ENCODE measurements at regions not wholly inside any gene's neighbourhood (a gene's known extent, or its start where the extent isn't known, plus 50 kb on each side); places are given as distances from the start of the nearest gene placed in this dataset.
"Not testable (repeated sequence)": the region's sequence is repeated elsewhere in the genome, so short reads cannot be mapped to it uniquely, and the experiment has no call there.

GRCh38 chr1:157254183-157254582 lies 116.0 kb upstream of the ETV3 start:
- not testable (repeated sequence) for H3K27me3 ChIP-seq (replicated peaks)

GRCh38 chr1:157252473-157252872 lies 114.3 kb upstream of the ETV3 start:
- DNase-seq (ENCODE audit: low read depth in 1 of 2, low spot score in 2 of 2): peak; percentile 72 to 80
- Histone ChIP-seq H3K4me3 (no peak overlapping the region), H3K9me3 (replicated peaks) (no peaks in the 10 kb centered on the region), H3K27ac (peak overlapping the region; percentile 71), H3K4me1 (replicated peaks) (peaks cover 52% of the 10 kb centered on the region), H3K36me3 (no peaks in the 10 kb centered on the region), H3K27me3 (replicated peaks) (no peaks in the 10 kb centered on the region)

More at GRCh38 chr1:157254183-157254582, 116.0 kb upstream of the ETV3 start:
- peaks cover 43% of the 10 kb centered on the region for H3K4me1 ChIP-seq (replicated peaks)
- H3K4me3 ChIP-seq; H3K9me3 ChIP-seq (replicated peaks); DNase-seq (ENCODE audit: low read depth in 1 of 2, low spot score in 2 of 2); H3K27ac ChIP-seq; H3K36me3 ChIP-seq: not testable (repeated sequence)

GRCh38 chr1:157249739-157250138 lies 111.5 kb upstream of the ETV3 start:
- Histone ChIP-seq H3K9me3 (replicated peaks) (no peaks in the 10 kb centered on the region), H3K4me1 (replicated peaks) (peaks cover 59% of the 10 kb centered on the region), H3K4me3 (no peak overlapping the region), H3K27ac (peak overlapping the region; percentile 71), H3K27me3 (replicated peaks) (no peaks in the 10 kb centered on the region), H3K36me3 (no peaks in the 10 kb centered on the region)
- DNase-seq (ENCODE audit: low read depth in 1 of 2, low spot score in 2 of 2): no peak

- Histone ChIP-seq H3K27ac (peak overlapping the region; percentile 71), H3K27me3 (replicated peaks) (no peaks in the 10 kb centered on the region), H3K4me3 (no peak overlapping the region), H3K4me1 (replicated peaks) (peaks cover 59% of the 10 kb centered on the region), H3K9me3 (replicated peaks) (no peaks in the 10 kb centered on the region), H3K36me3 (no peaks in the 10 kb centered on the region)
- DNase-seq (ENCODE audit: low read depth in 1 of 2, low spot score in 2 of 2): peak; percentile 73 to 93
Observed at GRCh38 chr1:157249326-157249725, 111.1 kb upstream of the ETV3 start.

GRCh38 chr1:157247764-157248049 lies 109.5 kb upstream of the ETV3 start:
- DNase-seq (ENCODE audit: low read depth in 1 of 2, low spot score in 2 of 2); H3K4me3 ChIP-seq: not testable (repeated sequence)

GRCh38 chr1:157247005-157247763 lies 109.0 kb upstream of the ETV3 start:
- H3K27me3 ChIP-seq (replicated peaks): no peaks in the 10 kb centered on the region
- H3K4me3 ChIP-seq: no peak overlapping the region
- no peaks in the 10 kb centered on the region for H3K36me3 ChIP-seq
- no peaks in the 10 kb centered on the region for H3K9me3 ChIP-seq (replicated peaks)
- no peak overlapping the region for H3K27ac ChIP-seq
- H3K4me1 ChIP-seq (replicated peaks): peaks cover 46% of the 10 kb centered on the region
- no peak for DNase-seq (ENCODE audit: low read depth in 1 of 2, low spot score in 2 of 2)

More at GRCh38 chr1:157247764-157248049, 109.5 kb upstream of the ETV3 start:
- H3K9me3 ChIP-seq (replicated peaks); H3K36me3 ChIP-seq; H3K27me3 ChIP-seq (replicated peaks); H3K27ac ChIP-seq: not testable (repeated sequence)
- peaks cover 51% of the 10 kb centered on the region for H3K4me1 ChIP-seq (replicated peaks)

GRCh38 chr1:157245823-157246222 lies 107.6 kb upstream of the ETV3 start:
- H3K36me3 ChIP-seq: no peaks in the 10 kb centered on the region
- DNase-seq (ENCODE audit: low read depth in 1 of 2, low spot score in 2 of 2): no peak
- no peaks in the 10 kb centered on the region for H3K27me3 ChIP-seq (replicated peaks)
- no peak overlapping the region for H3K4me3 ChIP-seq
- no peak overlapping the region for H3K27ac ChIP-seq
- no peaks in the 10 kb centered on the region for H3K9me3 ChIP-seq (replicated peaks)
- peaks cover 32% of the 10 kb centered on the region for H3K4me1 ChIP-seq (replicated peaks)

- Histone ChIP-seq H3K4me3 (no peak overlapping the region), H3K27me3 (replicated peaks) (peaks cover under 1% of the 10 kb centered on the region; the same call in 1 of the 2 replicates)
- no peak for DNase-seq (ENCODE audit: low read depth in 1 of 2, low spot score in 2 of 2)
Observed at GRCh38 chr1:157241185-157241538, 103.0 kb upstream of the ETV3 start.

GRCh38 chr1:157240495-157241184 lies 102.4 kb upstream of the ETV3 start:
- DNase-seq (ENCODE audit: low read depth in 1 of 2, low spot score in 2 of 2): no peak
- Histone ChIP-seq H3K4me1 (replicated peaks) (no peaks in the 10 kb centered on the region), H3K27ac (no peak overlapping the region)

More at GRCh38 chr1:157241185-157241538, 103.0 kb upstream of the ETV3 start:
- H3K36me3 ChIP-seq: no peaks in the 10 kb centered on the region
- H3K9me3 ChIP-seq (replicated peaks): no peaks in the 10 kb centered on the region
- H3K27ac ChIP-seq: no peak overlapping the region
- H3K4me1 ChIP-seq (replicated peaks): no peaks in the 10 kb centered on the region

GRCh38 chr1:157239936-157240335 lies 101.7 kb upstream of the ETV3 start:
- H3K27ac ChIP-seq: no peak overlapping the region
- H3K4me3 ChIP-seq: no peak overlapping the region
- no peak for DNase-seq (ENCODE audit: low read depth in 1 of 2, low spot score in 2 of 2)

More at GRCh38 chr1:157240495-157241184, 102.4 kb upstream of the ETV3 start:
- peaks cover 4% of the 10 kb centered on the region; the same call in 1 of the 2 replicates for H3K27me3 ChIP-seq (replicated peaks)
- no peaks in the 10 kb centered on the region for H3K36me3 ChIP-seq
- H3K9me3 ChIP-seq (replicated peaks): no peaks in the 10 kb centered on the region
- H3K4me3 ChIP-seq: no peak overlapping the region

GRCh38 chr1:157238585-157238984 lies 100.4 kb upstream of the ETV3 start:
- DNase-seq (ENCODE audit: low read depth in 1 of 2, low spot score in 2 of 2): no peak
- Histone ChIP-seq H3K36me3 (no peaks in the 10 kb centered on the region), H3K9me3 (replicated peaks) (no peaks in the 10 kb centered on the region), H3K4me3 (no peak overlapping the region), H3K27me3 (replicated peaks) (peaks cover 4% of the 10 kb centered on the region; the same call in 1 of the 2 replicates), H3K4me1 (replicated peaks) (no peaks in the 10 kb centered on the region), H3K27ac (no peak overlapping the region)

More at GRCh38 chr1:157239936-157240335, 101.7 kb upstream of the ETV3 start:
- Histone ChIP-seq H3K9me3 (replicated peaks) (no peaks in the 10 kb centered on the region), H3K4me1 (replicated peaks) (no peaks in the 10 kb centered on the region), H3K36me3 (no peaks in the 10 kb centered on the region), H3K27me3 (replicated peaks) (peaks cover 4% of the 10 kb centered on the region; the same call in 1 of the 2 replicates)

GRCh38 chr1:157237981-157238380 lies 99.8 kb upstream of the ETV3 start:
- no peaks in the 10 kb centered on the region for H3K36me3 ChIP-seq
- H3K9me3 ChIP-seq (replicated peaks): no peaks in the 10 kb centered on the region
- no peak overlapping the region for H3K4me3 ChIP-seq
- DNase-seq (ENCODE audit: low read depth in 1 of 2, low spot score in 2 of 2): no peak
- H3K4me1 ChIP-seq (replicated peaks): no peaks in the 10 kb centered on the region
- H3K27ac ChIP-seq: no peak overlapping the region
- H3K27me3 ChIP-seq (replicated peaks): peaks cover 4% of the 10 kb centered on the region; the same call in 1 of the 2 replicates

GRCh38 chr1:157237522-157237921 lies 99.3 kb upstream of the ETV3 start:
- no peak overlapping the region for H3K27ac ChIP-seq
- no peaks in the 10 kb centered on the region for H3K36me3 ChIP-seq
- no peaks in the 10 kb centered on the region for H3K4me1 ChIP-seq (replicated peaks)
- no peak for DNase-seq (ENCODE audit: low read depth in 1 of 2, low spot score in 2 of 2)
- H3K4me3 ChIP-seq: no peak overlapping the region
- no peaks in the 10 kb centered on the region for H3K9me3 ChIP-seq (replicated peaks)
- peaks cover 4% of the 10 kb centered on the region; the same call in 1 of the 2 replicates for H3K27me3 ChIP-seq (replicated peaks)

- H3K36me3 ChIP-seq: no peaks in the 10 kb centered on the region
- H3K4me3 ChIP-seq: no peak overlapping the region
- H3K27me3 ChIP-seq (replicated peaks): peaks cover 4% of the 10 kb centered on the region; the same call in 1 of the 2 replicates
- DNase-seq (ENCODE audit: low read depth in 1 of 2, low spot score in 2 of 2): no peak
- H3K9me3 ChIP-seq (replicated peaks): no peaks in the 10 kb centered on the region
- H3K27ac ChIP-seq: no peak overlapping the region
- no peaks in the 10 kb centered on the region for H3K4me1 ChIP-seq (replicated peaks)
Observed at GRCh38 chr1:157236072-157236471, 97.9 kb upstream of the ETV3 start.
